ENCODE measurements at regions not wholly inside any gene's neighbourhood (a gene's known extent, or its start where the extent isn't known, plus 50 kb on each side); places are given as distances from the start of the nearest gene placed in this dataset.

DNA sequence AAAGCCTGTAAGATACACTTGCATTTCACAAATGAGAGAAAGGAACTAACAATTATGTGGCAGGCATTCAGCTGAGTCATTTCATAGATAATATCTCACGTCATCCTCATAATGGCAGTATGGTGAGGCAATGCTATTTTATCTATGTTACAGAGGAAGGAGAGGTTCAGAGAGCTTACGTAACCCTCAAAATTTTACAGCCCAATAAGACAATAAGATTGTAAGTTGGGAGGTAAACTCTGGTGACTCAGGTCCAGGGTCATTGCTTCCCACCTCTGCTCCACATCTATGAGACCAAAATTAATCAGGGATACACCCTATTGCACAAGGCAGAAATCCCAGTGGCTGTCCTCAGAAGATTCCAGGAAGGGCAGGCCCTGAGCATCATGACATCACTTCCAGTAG lies 309.7 kb downstream of the NSG2 start (continued):
- TF ChIP-seq, protein P1, sequence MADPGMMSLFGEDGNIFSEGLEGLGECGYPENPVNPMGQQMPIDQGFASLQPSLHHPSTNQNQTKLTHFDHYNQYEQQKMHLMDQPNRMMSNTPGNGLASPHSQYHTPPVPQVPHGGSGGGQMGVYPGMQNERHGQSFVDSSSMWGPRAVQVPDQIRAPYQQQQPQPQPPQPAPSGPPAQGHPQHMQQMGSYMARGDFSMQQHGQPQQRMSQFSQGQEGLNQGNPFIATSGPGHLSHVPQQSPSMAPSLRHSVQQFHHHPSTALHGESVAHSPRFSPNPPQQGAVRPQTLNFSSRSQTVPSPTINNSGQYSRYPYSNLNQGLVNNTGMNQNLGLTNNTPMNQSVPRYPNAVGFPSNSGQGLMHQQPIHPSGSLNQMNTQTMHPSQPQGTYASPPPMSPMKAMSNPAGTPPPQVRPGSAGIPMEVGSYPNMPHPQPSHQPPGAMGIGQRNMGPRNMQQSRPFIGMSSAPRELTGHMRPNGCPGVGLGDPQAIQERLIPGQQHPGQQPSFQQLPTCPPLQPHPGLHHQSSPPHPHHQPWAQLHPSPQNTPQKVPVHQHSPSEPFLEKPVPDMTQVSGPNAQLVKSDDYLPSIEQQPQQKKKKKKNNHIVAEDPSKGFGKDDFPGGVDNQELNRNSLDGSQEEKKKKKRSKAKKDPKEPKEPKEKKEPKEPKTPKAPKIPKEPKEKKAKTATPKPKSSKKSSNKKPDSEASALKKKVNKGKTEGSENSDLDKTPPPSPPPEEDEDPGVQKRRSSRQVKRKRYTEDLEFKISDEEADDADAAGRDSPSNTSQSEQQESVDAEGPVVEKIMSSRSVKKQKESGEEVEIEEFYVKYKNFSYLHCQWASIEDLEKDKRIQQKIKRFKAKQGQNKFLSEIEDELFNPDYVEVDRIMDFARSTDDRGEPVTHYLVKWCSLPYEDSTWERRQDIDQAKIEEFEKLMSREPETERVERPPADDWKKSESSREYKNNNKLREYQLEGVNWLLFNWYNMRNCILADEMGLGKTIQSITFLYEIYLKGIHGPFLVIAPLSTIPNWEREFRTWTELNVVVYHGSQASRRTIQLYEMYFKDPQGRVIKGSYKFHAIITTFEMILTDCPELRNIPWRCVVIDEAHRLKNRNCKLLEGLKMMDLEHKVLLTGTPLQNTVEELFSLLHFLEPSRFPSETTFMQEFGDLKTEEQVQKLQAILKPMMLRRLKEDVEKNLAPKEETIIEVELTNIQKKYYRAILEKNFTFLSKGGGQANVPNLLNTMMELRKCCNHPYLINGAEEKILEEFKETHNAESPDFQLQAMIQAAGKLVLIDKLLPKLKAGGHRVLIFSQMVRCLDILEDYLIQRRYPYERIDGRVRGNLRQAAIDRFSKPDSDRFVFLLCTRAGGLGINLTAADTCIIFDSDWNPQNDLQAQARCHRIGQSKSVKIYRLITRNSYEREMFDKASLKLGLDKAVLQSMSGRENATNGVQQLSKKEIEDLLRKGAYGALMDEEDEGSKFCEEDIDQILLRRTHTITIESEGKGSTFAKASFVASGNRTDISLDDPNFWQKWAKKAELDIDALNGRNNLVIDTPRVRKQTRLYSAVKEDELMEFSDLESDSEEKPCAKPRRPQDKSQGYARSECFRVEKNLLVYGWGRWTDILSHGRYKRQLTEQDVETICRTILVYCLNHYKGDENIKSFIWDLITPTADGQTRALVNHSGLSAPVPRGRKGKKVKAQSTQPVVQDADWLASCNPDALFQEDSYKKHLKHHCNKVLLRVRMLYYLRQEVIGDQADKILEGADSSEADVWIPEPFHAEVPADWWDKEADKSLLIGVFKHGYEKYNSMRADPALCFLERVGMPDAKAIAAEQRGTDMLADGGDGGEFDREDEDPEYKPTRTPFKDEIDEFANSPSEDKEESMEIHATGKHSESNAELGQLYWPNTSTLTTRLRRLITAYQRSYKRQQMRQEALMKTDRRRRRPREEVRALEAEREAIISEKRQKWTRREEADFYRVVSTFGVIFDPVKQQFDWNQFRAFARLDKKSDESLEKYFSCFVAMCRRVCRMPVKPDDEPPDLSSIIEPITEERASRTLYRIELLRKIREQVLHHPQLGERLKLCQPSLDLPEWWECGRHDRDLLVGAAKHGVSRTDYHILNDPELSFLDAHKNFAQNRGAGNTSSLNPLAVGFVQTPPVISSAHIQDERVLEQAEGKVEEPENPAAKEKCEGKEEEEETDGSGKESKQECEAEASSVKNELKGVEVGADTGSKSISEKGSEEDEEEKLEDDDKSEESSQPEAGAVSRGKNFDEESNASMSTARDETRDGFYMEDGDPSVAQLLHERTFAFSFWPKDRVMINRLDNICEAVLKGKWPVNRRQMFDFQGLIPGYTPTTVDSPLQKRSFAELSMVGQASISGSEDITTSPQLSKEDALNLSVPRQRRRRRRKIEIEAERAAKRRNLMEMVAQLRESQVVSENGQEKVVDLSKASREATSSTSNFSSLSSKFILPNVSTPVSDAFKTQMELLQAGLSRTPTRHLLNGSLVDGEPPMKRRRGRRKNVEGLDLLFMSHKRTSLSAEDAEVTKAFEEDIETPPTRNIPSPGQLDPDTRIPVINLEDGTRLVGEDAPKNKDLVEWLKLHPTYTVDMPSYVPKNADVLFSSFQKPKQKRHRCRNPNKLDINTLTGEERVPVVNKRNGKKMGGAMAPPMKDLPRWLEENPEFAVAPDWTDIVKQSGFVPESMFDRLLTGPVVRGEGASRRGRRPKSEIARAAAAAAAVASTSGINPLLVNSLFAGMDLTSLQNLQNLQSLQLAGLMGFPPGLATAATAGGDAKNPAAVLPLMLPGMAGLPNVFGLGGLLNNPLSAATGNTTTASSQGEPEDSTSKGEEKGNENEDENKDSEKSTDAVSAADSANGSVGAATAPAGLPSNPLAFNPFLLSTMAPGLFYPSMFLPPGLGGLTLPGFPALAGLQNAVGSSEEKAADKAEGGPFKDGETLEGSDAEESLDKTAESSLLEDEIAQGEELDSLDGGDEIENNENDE (IDR thresholded peaks at IDR 0.05; ENCODE audit: insufficient replicate concordance, low read length), result no peak
- TF ChIP-seq TEAD4 (IDR thresholded peaks at IDR 0.05; ENCODE audit: low read depth, low read length), result no peak
- no peak for TF ChIP-seq SRF (IDR thresholded peaks at IDR 0.05; ENCODE audit: low read depth, low read length)
- TF ChIP-seq MAFK (IDR thresholded peaks at IDR 0.05; ENCODE audit: low read depth, low read length), result no peak
- TF ChIP-seq GABPA (IDR thresholded peaks at IDR 0.05; ENCODE audit: borderline replicate concordance, insufficient read depth, low read length), result no peak
- TF ChIP-seq JUN (IDR thresholded peaks at IDR 0.05; ENCODE audit: low read depth, low read length), result no peak
- TF ChIP-seq SP1 (IDR thresholded peaks at IDR 0.05; ENCODE audit: low read depth, low read length), result no peak
- TF ChIP-seq CHD1 (IDR thresholded peaks at IDR 0.05; ENCODE audit: low read depth, low read length), result no peak
- no peak for TF ChIP-seq SIRT6 (IDR thresholded peaks at IDR 0.05; ENCODE audit: low read length)
- no peak for TF ChIP-seq NRF1 (IDR thresholded peaks at IDR 0.05; ENCODE audit: low read depth, low read length)
- no peak for TF ChIP-seq CREB1 (IDR thresholded peaks at IDR 0.05)
- TF ChIP-seq EZH2 (IDR thresholded peaks at IDR 0.05; ENCODE audit: low read depth, low read length, severe bottlenecking), result no peak
- no peak for TF ChIP-seq KDM5A (IDR thresholded peaks at IDR 0.05; ENCODE audit: low read length)
- TF ChIP-seq BCL11A (IDR thresholded peaks at IDR 0.05; ENCODE audit: low read depth in 2 of 2, low read length in 2 of 2), result no peak
